Head of caudate nucleus (tissue), 42 donors: ENCODE measurements at regions not wholly inside any gene's neighbourhood (a gene's known extent, or its start where the extent isn't known, plus 50 kb on each side); places are given as distances from the start of the nearest gene placed in this dataset.

Experiments
- DNase-seq, 42 donors: peaks; one replicate each; pipeline versions ENCODE4 v3.0.0 to v3.0.0-alpha.2; 2020 to 2021; ENCODE audit warnings: mixed read lengths in 7 of 42
- intact Hi-C: fragments of 100-400 bp; cut with DNase I; formaldehyde crosslinking; loops from one replicate; pipeline ENCODE4 v1.15.0; 2022

- intact Hi-C loops, result no loop called here
- DNase-seq, result no peak
These were observed 2139.1 kb downstream of the PCDH9 start for GRCh38 chr13:65091031-65091430.

GRCh38 chr13:65090186-65090585 is 2139.9 kb downstream of the PCDH9 start:
- no peak for DNase-seq
- intact Hi-C loops, result no loop called here

GRCh38 chr13:65088906-65089305 is 2141.2 kb downstream of the PCDH9 start:
- no peak for DNase-seq
- intact Hi-C loops, result no loop called here

- intact Hi-C loops, result no loop called here
- DNase-seq, result no peak
These were observed 2144.2 kb downstream of the PCDH9 start for GRCh38 chr13:65085977-65086376.

- no peak for DNase-seq
- intact Hi-C loops, result no loop called here
These were observed 2155.9 kb downstream of the PCDH9 start for GRCh38 chr13:65074248-65074647.

- intact Hi-C loops, result no loop called here
- DNase-seq, result no peak
These were observed 2165.2 kb downstream of the PCDH9 start for GRCh38 chr13:65064967-65065366.

GRCh38 chr13:65063753-65064152 is 2166.4 kb downstream of the PCDH9 start:
- intact Hi-C loops, result no loop called here
- DNase-seq, result no peak

GRCh38 chr13:65057986-65058385 is 2172.2 kb downstream of the PCDH9 start:
- intact Hi-C loops, result no loop called here
- DNase-seq, result no peak

GRCh38 chr13:65054277-65054676 is 2175.9 kb downstream of the PCDH9 start:
- no peak for DNase-seq
- intact Hi-C loops, result no loop called here

- DNase-seq, result no peak
- intact Hi-C loops, result no loop called here
These were observed 2193.1 kb downstream of the PCDH9 start for GRCh38 chr13:65036999-65037398.

GRCh38 chr13:65035302-65035701 is 2194.8 kb downstream of the PCDH9 start:
- DNase-seq, result no peak
- intact Hi-C loops, result no loop called here

GRCh38 chr13:65034266-65034665 is 2195.9 kb downstream of the PCDH9 start:
- intact Hi-C loops, result no loop called here

GRCh38 chr13:65032825-65033224 is 2197.3 kb downstream of the PCDH9 start:
- intact Hi-C loops, result no loop called here
- no peak for DNase-seq

More at GRCh38 chr13:65034266-65034665, 2195.9 kb downstream of the PCDH9 start:
- no peak for DNase-seq

GRCh38 chr13:65028101-65028500 is 2202.0 kb downstream of the PCDH9 start:
- no peak for DNase-seq
- intact Hi-C loops, result no loop called here

GRCh38 chr13:65026505-65026904 is 2203.6 kb downstream of the PCDH9 start:
- intact Hi-C loops, result no loop called here

GRCh38 chr13:65011378-65011777 is 2218.8 kb downstream of the PCDH9 start:
- DNase-seq, result no peak
- intact Hi-C loops, result no loop called here

More at GRCh38 chr13:65026505-65026904, 2203.6 kb downstream of the PCDH9 start:
- no peak for DNase-seq

- intact Hi-C loops, result no loop called here
- no peak for DNase-seq
These were observed 2232.7 kb downstream of the PCDH9 start for GRCh38 chr13:64997438-64997837.

- intact Hi-C loops, result no loop called here
- no peak for DNase-seq
These were observed 2236.5 kb downstream of the PCDH9 start for GRCh38 chr13:64993514-64994164.

- intact Hi-C loops, result no loop called here
- DNase-seq, result no peak
These were observed 2237.8 kb downstream of the PCDH9 start for GRCh38 chr13:64992314-64992713.

GRCh38 chr13:64985075-64985474 is 2245.1 kb downstream of the PCDH9 start:
- DNase-seq, result no peak
- intact Hi-C loops, result no loop called here

GRCh38 chr13:64962404-64962803 is 2267.7 kb downstream of the PCDH9 start:
- DNase-seq, result no peak
- intact Hi-C loops, result no loop called here

- intact Hi-C loops, result no loop called here
- DNase-seq, result no peak
These were observed 2270.9 kb downstream of the PCDH9 start for GRCh38 chr13:64959276-64959675.
